ENCODE measurements at regions not wholly inside any gene's neighbourhood (a gene's known extent, or its start where the extent isn't known, plus 50 kb on each side); places are given as distances from the start of the nearest gene placed in this dataset.

DNA sequence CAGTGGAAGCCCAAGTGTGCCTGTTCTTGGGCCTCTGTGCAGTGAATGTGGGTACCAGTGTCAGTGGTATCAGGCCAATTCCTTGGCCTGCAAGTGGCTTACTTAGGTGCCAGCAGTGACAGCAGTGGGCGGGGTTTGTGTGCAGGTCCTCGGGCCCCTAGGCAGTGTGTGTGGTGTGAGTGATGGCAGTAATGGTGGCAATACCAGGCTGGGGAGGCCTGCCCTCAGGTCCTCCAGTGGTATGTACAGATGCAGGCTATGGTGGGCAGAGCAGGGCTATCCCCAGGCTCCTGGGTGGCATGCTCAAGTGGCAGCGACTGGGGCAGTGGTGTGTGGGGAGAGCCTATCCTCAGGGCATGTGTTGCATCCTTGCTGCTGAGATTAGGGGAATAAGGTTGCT lies 379.7 kb downstream of the SQOR start:
- no peak overlapping the region for H3K27ac ChIP-seq
- H3K36me3 ChIP-seq = no peaks in the 10 kb centered on the region
- H3K4me1 ChIP-seq (ENCODE audit: control insufficient read depth in 1 of 2, insufficient read depth in 1 of 2, low read depth in 1 of 2, low read length in 1 of 2) = no peaks in the 10 kb centered on the region
- no peaks in the 10 kb centered on the region for H3K9me3 ChIP-seq
- H3K27me3 ChIP-seq = no peaks in the 10 kb centered on the region
- H3K4me3 ChIP-seq (ENCODE audit: low read depth in 1 of 2, low read length in 1 of 2) = no peak overlapping the region
- TF ChIP-seq, protein P1, sequence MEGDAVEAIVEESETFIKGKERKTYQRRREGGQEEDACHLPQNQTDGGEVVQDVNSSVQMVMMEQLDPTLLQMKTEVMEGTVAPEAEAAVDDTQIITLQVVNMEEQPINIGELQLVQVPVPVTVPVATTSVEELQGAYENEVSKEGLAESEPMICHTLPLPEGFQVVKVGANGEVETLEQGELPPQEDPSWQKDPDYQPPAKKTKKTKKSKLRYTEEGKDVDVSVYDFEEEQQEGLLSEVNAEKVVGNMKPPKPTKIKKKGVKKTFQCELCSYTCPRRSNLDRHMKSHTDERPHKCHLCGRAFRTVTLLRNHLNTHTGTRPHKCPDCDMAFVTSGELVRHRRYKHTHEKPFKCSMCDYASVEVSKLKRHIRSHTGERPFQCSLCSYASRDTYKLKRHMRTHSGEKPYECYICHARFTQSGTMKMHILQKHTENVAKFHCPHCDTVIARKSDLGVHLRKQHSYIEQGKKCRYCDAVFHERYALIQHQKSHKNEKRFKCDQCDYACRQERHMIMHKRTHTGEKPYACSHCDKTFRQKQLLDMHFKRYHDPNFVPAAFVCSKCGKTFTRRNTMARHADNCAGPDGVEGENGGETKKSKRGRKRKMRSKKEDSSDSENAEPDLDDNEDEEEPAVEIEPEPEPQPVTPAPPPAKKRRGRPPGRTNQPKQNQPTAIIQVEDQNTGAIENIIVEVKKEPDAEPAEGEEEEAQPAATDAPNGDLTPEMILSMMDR (IDR thresholded peaks at IDR 0.05) = no peak

- Histone ChIP-seq H3K27me3 (no peaks in the 10 kb centered on the region), H3K27ac (no peak overlapping the region), H3K4me1 (ENCODE audit: control insufficient read depth in 1 of 2, insufficient read depth in 1 of 2, low read depth in 1 of 2, low read length in 1 of 2) (no peaks in the 10 kb centered on the region), H3K9me3 (no peaks in the 10 kb centered on the region), H3K36me3 (no peaks in the 10 kb centered on the region), H3K4me3 (ENCODE audit: low read depth in 1 of 2, low read length in 1 of 2) (no peak overlapping the region)
- TF ChIP-seq, protein P1 (IDR thresholded peaks at IDR 0.05) = no peak
Measured at GRCh38 chr15:46034755-46035154, 399.9 kb downstream of the SQOR start.

DNA sequence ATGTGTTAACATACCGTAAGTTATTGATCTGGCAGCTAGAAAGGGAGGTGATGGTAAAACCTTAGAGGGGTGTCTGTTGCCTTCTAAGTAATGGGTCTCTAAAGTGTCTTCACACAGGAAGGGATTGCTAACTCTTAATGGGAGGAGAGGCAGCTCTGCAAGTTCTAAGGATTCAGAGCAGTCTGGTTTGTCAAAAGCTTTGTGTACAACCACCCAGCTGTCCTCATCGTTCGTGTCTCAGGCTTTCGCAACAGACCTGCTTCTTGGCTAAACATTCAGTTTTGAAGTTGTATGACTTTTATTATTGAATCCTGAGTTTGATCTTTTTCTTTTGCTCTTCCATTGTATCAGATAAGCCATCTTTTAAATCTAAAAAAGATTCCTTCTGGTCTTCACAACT lies 404.9 kb downstream of the SQOR start:
- Histone ChIP-seq H3K27me3 (no peaks in the 10 kb centered on the region), H3K36me3 (no peaks in the 10 kb centered on the region)
- TF ChIP-seq, protein P1 (IDR thresholded peaks at IDR 0.05) = no peak

GRCh38 chr15:46041905-46042304 lies 407.1 kb downstream of the SQOR start:
- Histone ChIP-seq H3K27ac (no peak overlapping the region), H3K4me3 (ENCODE audit: low read depth in 1 of 2, low read length in 1 of 2) (no peak overlapping the region), H3K9me3 (no peaks in the 10 kb centered on the region), H3K36me3 (no peaks in the 10 kb centered on the region), H3K4me1 (ENCODE audit: control insufficient read depth in 1 of 2, insufficient read depth in 1 of 2, low read depth in 1 of 2, low read length in 1 of 2) (no peaks in the 10 kb centered on the region), H3K27me3 (no peaks in the 10 kb centered on the region)
- TF ChIP-seq, protein P1 (IDR thresholded peaks at IDR 0.05) = no peak

More for the DNA sequence above, 404.9 kb downstream of the SQOR start:
- Histone ChIP-seq H3K9me3 (no peaks in the 10 kb centered on the region), H3K27ac (no peak overlapping the region), H3K4me3 (ENCODE audit: low read depth in 1 of 2, low read length in 1 of 2) (no peak overlapping the region), H3K4me1 (ENCODE audit: control insufficient read depth in 1 of 2, insufficient read depth in 1 of 2, low read depth in 1 of 2, low read length in 1 of 2) (no peaks in the 10 kb centered on the region)

GRCh38 chr15:46059921-46060594 lies 425.2 kb downstream of the SQOR start:
- Histone ChIP-seq H3K27ac (no peak overlapping the region), H3K36me3 (no peaks in the 10 kb centered on the region), H3K27me3 (no peaks in the 10 kb centered on the region), H3K9me3 (no peaks in the 10 kb centered on the region), H3K4me3 (ENCODE audit: low read depth in 1 of 2, low read length in 1 of 2) (no peak overlapping the region), H3K4me1 (ENCODE audit: control insufficient read depth in 1 of 2, insufficient read depth in 1 of 2, low read depth in 1 of 2, low read length in 1 of 2) (no peaks in the 10 kb centered on the region)
- TF ChIP-seq, protein P1 (IDR thresholded peaks at IDR 0.05) = no peak

All from neutrophil (primary cell).